ENCODE measurements at regions not wholly inside any gene's neighbourhood (a gene's known extent, or its start where the extent isn't known, plus 50 kb on each side); places are given as distances from the start of the nearest gene placed in this dataset.

- intact Hi-C loops (cut with micrococcal nuclease; ENCODE audit: unreplicated experiment) (no loop called here), in situ Hi-C loops (cut with MboI) (no loop called here)
- H3K79me2 ChIP-seq (ENCODE audit: control insufficient read depth, insufficient read depth, low read length) = no peaks in the 10 kb centered on the region
- POLR2A ChIA-PET = no interaction called here
- no peaks in the 10 kb centered on the region for H3K27me3 ChIP-seq (replicated peaks in 1 of 2; ENCODE audit: control insufficient read depth in 2 of 2, insufficient read depth in 2 of 2, low read length in 1 of 2)
- no peak overlapping the region for H3K27ac ChIP-seq (ENCODE audit: control insufficient read depth, insufficient read depth)
- peaks cover 5% of the 10 kb centered on the region; the same call in 1 of the 3 replicates for H3K9me3 ChIP-seq (replicated peaks; ENCODE audit: control insufficient read depth, insufficient read depth, low read length)
- H3K36me3 ChIP-seq (ENCODE audit: control insufficient read depth in 2 of 2, insufficient read depth in 2 of 2, low read length in 1 of 2) = no peaks in the 10 kb centered on the region
- no peaks in the 10 kb centered on the region for H4K20me1 ChIP-seq (ENCODE audit: control insufficient read depth, insufficient read depth)
- CTCF ChIA-PET = no interaction called here
- whole genome bisulfite sequencing (ENCODE audit: insufficient coverage, insufficient replicate concordance, low lambda C conversion rate, missing lambda C conversion rate) = 66% methylated on average over 7 of the region's 7 CpGs
- TF ChIP-seq TARDBP (IDR thresholded peaks at IDR 0.05; ENCODE audit: borderline replicate concordance) = no peak
- TF ChIP-seq PKNOX1 (IDR thresholded peaks at IDR 0.05) = no peak
- no peak for TF ChIP-seq CREM (IDR thresholded peaks at IDR 0.05; ENCODE audit: low read depth)
- no peak for TF ChIP-seq ZNF24 (IDR thresholded peaks at IDR 0.05)
- TF ChIP-seq MYB (IDR thresholded peaks at IDR 0.05; ENCODE audit: borderline replicate concordance, low read depth, low read length) = no peak
- TF ChIP-seq JUNB (IDR thresholded peaks at IDR 0.05) = no peak
- TF ChIP-seq DPF2 (IDR thresholded peaks at IDR 0.05) = no peak
- no peak for TF ChIP-seq ZNF622 (IDR thresholded peaks at IDR 0.05)
- TF ChIP-seq CBFB (IDR thresholded peaks at IDR 0.05; ENCODE audit: low read depth) = no peak
- no peak for TF ChIP-seq PAX8 (IDR thresholded peaks at IDR 0.05)
- TF ChIP-seq, protein P1, sequence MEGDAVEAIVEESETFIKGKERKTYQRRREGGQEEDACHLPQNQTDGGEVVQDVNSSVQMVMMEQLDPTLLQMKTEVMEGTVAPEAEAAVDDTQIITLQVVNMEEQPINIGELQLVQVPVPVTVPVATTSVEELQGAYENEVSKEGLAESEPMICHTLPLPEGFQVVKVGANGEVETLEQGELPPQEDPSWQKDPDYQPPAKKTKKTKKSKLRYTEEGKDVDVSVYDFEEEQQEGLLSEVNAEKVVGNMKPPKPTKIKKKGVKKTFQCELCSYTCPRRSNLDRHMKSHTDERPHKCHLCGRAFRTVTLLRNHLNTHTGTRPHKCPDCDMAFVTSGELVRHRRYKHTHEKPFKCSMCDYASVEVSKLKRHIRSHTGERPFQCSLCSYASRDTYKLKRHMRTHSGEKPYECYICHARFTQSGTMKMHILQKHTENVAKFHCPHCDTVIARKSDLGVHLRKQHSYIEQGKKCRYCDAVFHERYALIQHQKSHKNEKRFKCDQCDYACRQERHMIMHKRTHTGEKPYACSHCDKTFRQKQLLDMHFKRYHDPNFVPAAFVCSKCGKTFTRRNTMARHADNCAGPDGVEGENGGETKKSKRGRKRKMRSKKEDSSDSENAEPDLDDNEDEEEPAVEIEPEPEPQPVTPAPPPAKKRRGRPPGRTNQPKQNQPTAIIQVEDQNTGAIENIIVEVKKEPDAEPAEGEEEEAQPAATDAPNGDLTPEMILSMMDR (IDR thresholded peaks at IDR 0.05 in 2 of 3, conservative IDR thresholded peaks at IDR 0.05 in 1 of 3; ENCODE audit: control insufficient read depth in 2 of 3, extremely low read depth in 1 of 3, insufficient read depth in 1 of 3, low read depth in 3 of 3, low read length in 3 of 3) = no peak
- TF ChIP-seq RBBP5 (conservative IDR thresholded peaks at IDR 0.05) = no peak
- no peak for TF ChIP-seq ASH2L (IDR thresholded peaks at IDR 0.05; ENCODE audit: borderline replicate concordance, low read depth)
- FAIRE-seq (no peak), DNase-seq (ENCODE audit: low read depth, low spot score) (no peak), ATAC-seq (no peak)
- no TSS peak for BruUV-seq (replicated peaks)
- H3K4me3 ChIP-seq = no peak overlapping the region
- no peak overlapping the region for H3K4me2 ChIP-seq (ENCODE audit: control insufficient read depth, insufficient read depth)
- no peak overlapping the region for H2AFZ ChIP-seq (ENCODE audit: control insufficient read depth, low read depth, low read length)
- H3K9ac ChIP-seq (ENCODE audit: control insufficient read depth, insufficient read depth, low read length) = no peak overlapping the region
- SMC1A ChIA-PET (ENCODE audit: uncharacterized antibody, unreplicated experiment) = no interaction called here
- no peaks in the 10 kb centered on the region for H3K4me1 ChIP-seq (ENCODE audit: control insufficient read depth, insufficient read depth, low read length)
- RAD21 ChIA-PET (ENCODE audit: unreplicated experiment) = no interaction called here
Observed at GRCh38 chr4:4750187-4750586, 109.3 kb upstream of the MSX1 start.

Measured in GM12878 (cell line).